ENCODE measurements at regions not wholly inside any gene's neighbourhood (a gene's known extent, or its start where the extent isn't known, plus 50 kb on each side); places are given as distances from the start of the nearest gene placed in this dataset.

DNA sequence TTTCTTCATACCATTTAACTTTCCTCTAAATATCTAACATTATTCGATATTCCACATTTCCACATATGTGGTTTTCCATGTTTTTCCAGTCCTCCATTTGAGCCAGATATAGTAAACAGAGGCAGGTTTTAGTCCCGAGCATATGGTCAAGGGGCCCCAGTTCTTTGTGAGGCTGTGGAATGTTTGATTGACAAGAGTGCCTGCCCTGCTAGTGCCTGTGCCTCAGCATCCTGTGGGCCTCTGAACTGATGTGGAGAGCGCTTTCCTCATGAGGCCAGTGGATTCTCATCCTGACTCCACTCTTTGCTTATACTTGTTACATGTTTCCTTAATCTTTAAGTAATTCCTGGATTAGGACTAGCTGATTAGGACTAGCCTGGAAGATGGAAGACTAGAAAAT, 58.8 kb downstream of the POM121L12 start:
- no peak overlapping the region for H3K4me3 ChIP-seq (ENCODE audit: extremely low read depth in 1 of 4, insufficient read depth in 2 of 4, low read depth in 3 of 4, low read length in 4 of 4)
- H2BK15ac ChIP-seq (ENCODE audit: low read length) = no peak overlapping the region
- no peak overlapping the region for H4K91ac ChIP-seq (replicated peaks; ENCODE audit: insufficient read length, low read length)
- no peak overlapping the region for H2AFZ ChIP-seq (ENCODE audit: low read length)
- H3K9ac ChIP-seq (replicated peaks in 1 of 4; ENCODE audit: extremely low read depth in 1 of 4, low read depth in 3 of 4, low read length in 3 of 4) = no peak overlapping the region
- H3K9me3 ChIP-seq (ENCODE audit: insufficient read depth in 2 of 2, low read depth in 1 of 2, low read length in 1 of 2) = no peaks in the 10 kb centered on the region
- no peaks in the 10 kb centered on the region for H3K36me3 ChIP-seq (ENCODE audit: control insufficient read depth in 2 of 4, insufficient read depth in 4 of 4, low read length in 3 of 4)
- no peak overlapping the region for H2AK5ac ChIP-seq (ENCODE audit: low read depth, low read length)
- FAIRE-seq = no peak
- no peak overlapping the region for H4K5ac ChIP-seq (ENCODE audit: insufficient read length, low read depth, low read length)
- H2BK5ac ChIP-seq (ENCODE audit: low read depth, low read length) = no peak overlapping the region
- H2BK20ac ChIP-seq (ENCODE audit: low read length) = no peak overlapping the region
- H3K23ac ChIP-seq (ENCODE audit: insufficient read length) = no peak overlapping the region
- H3K4me2 ChIP-seq (ENCODE audit: insufficient read depth in 1 of 2, low read depth in 2 of 2, low read length in 2 of 2) = no peak overlapping the region
- H2BK12ac ChIP-seq (ENCODE audit: low read depth, low read length) = no peak overlapping the region
- H3K56ac ChIP-seq (replicated peaks; ENCODE audit: insufficient read length, low read depth, low read length) = no peak overlapping the region
- no peak overlapping the region for H4K8ac ChIP-seq (ENCODE audit: extremely low read depth, insufficient read depth, low read length)
- H4K20me1 ChIP-seq (replicated peaks in 1 of 2; ENCODE audit: control insufficient read depth in 1 of 2, insufficient read depth in 2 of 2, low read length in 2 of 2) = no peaks in the 10 kb centered on the region
- no peaks in the 10 kb centered on the region for H3K79me2 ChIP-seq (ENCODE audit: control insufficient read depth in 1 of 2, insufficient read depth in 2 of 2, low read length in 2 of 2)
- no peak overlapping the region for H3K14ac ChIP-seq (ENCODE audit: insufficient read length)
- no peak for TF ChIP-seq JUND (IDR thresholded peaks at IDR 0.05; ENCODE audit: low read length)
- TF ChIP-seq EZH2 (IDR thresholded peaks at IDR 0.05; ENCODE audit: low read depth, low read length, severe bottlenecking) = no peak
- TF ChIP-seq GTF2F1 (IDR thresholded peaks at IDR 0.05; ENCODE audit: borderline replicate concordance, low read depth, low read length) = no peak
- no peak for TF ChIP-seq SP1 (IDR thresholded peaks at IDR 0.05; ENCODE audit: low read depth, low read length)
- TF ChIP-seq JUN (IDR thresholded peaks at IDR 0.05; ENCODE audit: low read depth, low read length) = no peak
- TF ChIP-seq, protein P1, sequence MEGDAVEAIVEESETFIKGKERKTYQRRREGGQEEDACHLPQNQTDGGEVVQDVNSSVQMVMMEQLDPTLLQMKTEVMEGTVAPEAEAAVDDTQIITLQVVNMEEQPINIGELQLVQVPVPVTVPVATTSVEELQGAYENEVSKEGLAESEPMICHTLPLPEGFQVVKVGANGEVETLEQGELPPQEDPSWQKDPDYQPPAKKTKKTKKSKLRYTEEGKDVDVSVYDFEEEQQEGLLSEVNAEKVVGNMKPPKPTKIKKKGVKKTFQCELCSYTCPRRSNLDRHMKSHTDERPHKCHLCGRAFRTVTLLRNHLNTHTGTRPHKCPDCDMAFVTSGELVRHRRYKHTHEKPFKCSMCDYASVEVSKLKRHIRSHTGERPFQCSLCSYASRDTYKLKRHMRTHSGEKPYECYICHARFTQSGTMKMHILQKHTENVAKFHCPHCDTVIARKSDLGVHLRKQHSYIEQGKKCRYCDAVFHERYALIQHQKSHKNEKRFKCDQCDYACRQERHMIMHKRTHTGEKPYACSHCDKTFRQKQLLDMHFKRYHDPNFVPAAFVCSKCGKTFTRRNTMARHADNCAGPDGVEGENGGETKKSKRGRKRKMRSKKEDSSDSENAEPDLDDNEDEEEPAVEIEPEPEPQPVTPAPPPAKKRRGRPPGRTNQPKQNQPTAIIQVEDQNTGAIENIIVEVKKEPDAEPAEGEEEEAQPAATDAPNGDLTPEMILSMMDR (IDR thresholded peaks at IDR 0.05; ENCODE audit: control extremely low read depth in 1 of 3, insufficient read depth in 1 of 3, low read depth in 1 of 3, low read length in 3 of 3) = no peak
- TF ChIP-seq ATF3 (IDR thresholded peaks at IDR 0.05; ENCODE audit: insufficient read depth, low read depth, low read length) = no peak
- no peak for TF ChIP-seq TAF1 (IDR thresholded peaks at IDR 0.05; ENCODE audit: low read depth, low read length)
- 88 to 100% methylated on average over 1 to 3 of the region's 3 CpGs for WGBS, 2 experiments (ENCODE audit: extremely low coverage in 1 of 2, insufficient coverage in 1 of 2, insufficient read length in 1 of 2, insufficient replicate concordance in 2 of 2, low coverage in 1 of 2, low lambda C conversion rate in 2 of 2, missing lambda C conversion rate in 1 of 2)
- POLR2A ChIA-PET (ENCODE audit: partially characterized antibody) = no interaction called here
- H3K79me1 ChIP-seq (ENCODE audit: low read depth, low read length) = no peaks in the 10 kb centered on the region
- H3K27ac ChIP-seq (ENCODE audit: low read depth, low read length) = no peak overlapping the region
- no peaks in the 10 kb centered on the region for H3K27me3 ChIP-seq (replicated peaks in 1 of 4; ENCODE audit: control insufficient read depth in 3 of 4, extremely low read depth in 1 of 4, insufficient read depth in 3 of 4, low read length in 3 of 4)
- DNase-seq (ENCODE audit: low read depth in 1 of 2, low spot score in 2 of 2) = no peak
- no peak overlapping the region for H3K4ac ChIP-seq (replicated peaks; ENCODE audit: insufficient read length, low read depth, low read length)
- CTCF ChIA-PET (ENCODE audit: partially characterized antibody) = interaction anchor here (0.7 kb wide), 1 partner anchor 12 kb away, joined by 3 read pairs; no protein-coding TSS in a partner anchor
- no peak overlapping the region for H3K18ac ChIP-seq (ENCODE audit: extremely low read depth, low read length)
- no peaks in the 10 kb centered on the region for H3K4me1 ChIP-seq (replicated peaks in 1 of 4; ENCODE audit: control insufficient read depth in 3 of 4, insufficient read depth in 4 of 4, low read length in 3 of 4)
- no peak overlapping the region for H2BK120ac ChIP-seq (replicated peaks; ENCODE audit: low read depth, low read length)
- H3K23me2 ChIP-seq (ENCODE audit: low read depth, low read length) = no peaks in the 10 kb centered on the region

Data from H1 (cell line).